ENCODE measurements at regions not wholly inside any gene's neighbourhood (a gene's known extent, or its start where the extent isn't known, plus 50 kb on each side); places are given as distances from the start of the nearest gene placed in this dataset.

- 74 to 81% methylated on average over 5 of the region's 5 CpGs for whole genome bisulfite sequencing, 2 donors
- Histone ChIP-seq H3K4me1 (no peaks in the 10 kb centered on the region), H3K36me3 (no peaks in the 10 kb centered on the region), H3K27ac (no peak overlapping the region), H3K27me3 (no peaks in the 10 kb centered on the region), H3K9me3 (no peaks in the 10 kb centered on the region), H3K4me3 (no peak overlapping the region)
- DNase-seq: no peak
- TF ChIP-seq, protein P1, sequence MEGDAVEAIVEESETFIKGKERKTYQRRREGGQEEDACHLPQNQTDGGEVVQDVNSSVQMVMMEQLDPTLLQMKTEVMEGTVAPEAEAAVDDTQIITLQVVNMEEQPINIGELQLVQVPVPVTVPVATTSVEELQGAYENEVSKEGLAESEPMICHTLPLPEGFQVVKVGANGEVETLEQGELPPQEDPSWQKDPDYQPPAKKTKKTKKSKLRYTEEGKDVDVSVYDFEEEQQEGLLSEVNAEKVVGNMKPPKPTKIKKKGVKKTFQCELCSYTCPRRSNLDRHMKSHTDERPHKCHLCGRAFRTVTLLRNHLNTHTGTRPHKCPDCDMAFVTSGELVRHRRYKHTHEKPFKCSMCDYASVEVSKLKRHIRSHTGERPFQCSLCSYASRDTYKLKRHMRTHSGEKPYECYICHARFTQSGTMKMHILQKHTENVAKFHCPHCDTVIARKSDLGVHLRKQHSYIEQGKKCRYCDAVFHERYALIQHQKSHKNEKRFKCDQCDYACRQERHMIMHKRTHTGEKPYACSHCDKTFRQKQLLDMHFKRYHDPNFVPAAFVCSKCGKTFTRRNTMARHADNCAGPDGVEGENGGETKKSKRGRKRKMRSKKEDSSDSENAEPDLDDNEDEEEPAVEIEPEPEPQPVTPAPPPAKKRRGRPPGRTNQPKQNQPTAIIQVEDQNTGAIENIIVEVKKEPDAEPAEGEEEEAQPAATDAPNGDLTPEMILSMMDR (IDR thresholded peaks at IDR 0.05): no peak
- TF ChIP-seq POLR2A (IDR thresholded peaks at IDR 0.05): no peak
- intact Hi-C loops (cut with DNase I): no loop called here
Measured at GRCh38 chr2:35932276-35932963, 423.2 kb upstream of the CRIM1 start.

DNA sequence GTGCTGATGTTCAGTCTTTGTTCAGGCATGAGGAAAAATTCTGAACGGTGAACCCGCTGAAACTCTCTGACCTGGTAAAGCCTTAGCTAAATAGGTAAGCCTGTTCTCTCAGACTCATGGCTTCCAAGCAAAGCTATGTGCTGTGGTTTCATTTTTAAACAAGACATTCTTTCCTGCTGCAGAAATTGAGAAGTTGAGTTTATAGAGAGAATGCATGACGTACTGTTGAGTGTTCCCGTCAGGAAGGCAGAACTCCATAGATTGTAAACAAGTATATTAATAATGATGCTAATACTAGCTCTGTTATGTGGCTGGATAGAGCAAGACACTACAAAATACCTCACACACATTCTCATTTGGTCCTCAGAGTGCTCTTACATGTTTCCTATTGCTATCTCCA lies 424.0 kb upstream of the CRIM1 start:
- H3K4me3 ChIP-seq: no peak overlapping the region
- no peaks in the 10 kb centered on the region for H3K36me3 ChIP-seq
- no peaks in the 10 kb centered on the region for H3K9me3 ChIP-seq
- no peak for TF ChIP-seq POLR2A (IDR thresholded peaks at IDR 0.05)
- TF ChIP-seq, protein P1 (IDR thresholded peaks at IDR 0.05): no peak
- DNase-seq: no peak
- H3K27me3 ChIP-seq: no peaks in the 10 kb centered on the region
- no peaks in the 10 kb centered on the region for H3K4me1 ChIP-seq
- WGBS, 2 donors: 78 to 79% methylated on average over 4 of the region's 4 CpGs
- intact Hi-C loops (cut with DNase I): no loop called here
- no peak overlapping the region for H3K27ac ChIP-seq

- intact Hi-C loops (cut with DNase I): no loop called here
- no peak overlapping the region for H3K4me3 ChIP-seq
- DNase-seq: no peak
- no peaks in the 10 kb centered on the region for H3K9me3 ChIP-seq
- no peak overlapping the region for H3K27ac ChIP-seq
- no peaks in the 10 kb centered on the region for H3K27me3 ChIP-seq
- H3K36me3 ChIP-seq: no peaks in the 10 kb centered on the region
- H3K4me1 ChIP-seq: no peaks in the 10 kb centered on the region
- 80 to 95% methylated on average over 4 to 5 of the region's 5 CpGs for WGBS, 2 donors
- TF ChIP-seq POLR2A (IDR thresholded peaks at IDR 0.05): no peak
- TF ChIP-seq, protein P1 (IDR thresholded peaks at IDR 0.05): no peak
Measured at GRCh38 chr2:35931115-35931514, 424.5 kb upstream of the CRIM1 start.

GRCh38 chr2:35929551-35929950 lies 426.0 kb upstream of the CRIM1 start:
- Histone ChIP-seq H3K36me3 (no peaks in the 10 kb centered on the region), H3K4me3 (no peak overlapping the region), H3K9me3 (no peaks in the 10 kb centered on the region), H3K4me1 (no peaks in the 10 kb centered on the region), H3K27me3 (no peaks in the 10 kb centered on the region), H3K27ac (no peak overlapping the region)
- WGBS, 2 donors: 71 to 83% methylated on average over 1 to 2 of the region's 2 CpGs
- intact Hi-C loops (cut with DNase I): no loop called here
- no peak for DNase-seq
- TF ChIP-seq, protein P1 (IDR thresholded peaks at IDR 0.05): no peak
- no peak for TF ChIP-seq POLR2A (IDR thresholded peaks at IDR 0.05)

DNA sequence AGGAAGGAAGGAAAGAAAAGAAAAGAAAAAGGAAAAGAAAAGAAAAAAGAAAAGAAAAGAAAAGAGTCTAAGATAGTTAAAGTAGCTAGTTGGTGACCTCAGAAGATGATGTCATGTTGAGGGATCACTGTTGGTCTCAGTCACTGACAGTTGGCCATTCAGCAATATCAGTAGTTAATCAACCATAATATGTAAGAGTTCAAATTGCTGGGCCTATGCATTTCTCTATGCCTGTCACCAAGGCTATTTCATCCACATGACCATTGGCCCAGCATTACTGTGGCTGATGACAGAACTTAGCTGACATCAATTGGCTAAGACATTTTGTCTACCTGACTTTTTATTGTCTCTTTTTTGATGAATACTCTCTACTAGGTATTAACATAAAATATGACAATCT lies 435.5 kb upstream of the CRIM1 start:
- no peak for TF ChIP-seq POLR2A (IDR thresholded peaks at IDR 0.05)
- TF ChIP-seq, protein P1 (IDR thresholded peaks at IDR 0.05): no peak
- H3K27ac ChIP-seq: no peak overlapping the region
- no peaks in the 10 kb centered on the region for H3K27me3 ChIP-seq
- intact Hi-C loops (cut with DNase I): no loop called here
- no peak overlapping the region for H3K4me3 ChIP-seq
- H3K36me3 ChIP-seq: no peaks in the 10 kb centered on the region
- no peak for DNase-seq
- H3K4me1 ChIP-seq: no peaks in the 10 kb centered on the region
- H3K9me3 ChIP-seq: no peaks in the 10 kb centered on the region
